Breast epithelium (tissue), 3 donors: ENCODE measurements at regions not wholly inside any gene's neighbourhood (a gene's known extent, or its start where the extent isn't known, plus 50 kb on each side); places are given as distances from the start of the nearest gene placed in this dataset.

Source experiments
- POLR2A ChIP-seq: fragments of 450-650 bp; IDR thresholded peaks from one replicate; pipeline ENCODE4 v1.6.1; 2016; ENCODE audit warnings: antibody characterized with exemption, mild to moderate bottlenecking, moderate library complexity
- POLR2AphosphoS5 ChIP-seq, 3 donors: sonication (generic); formaldehyde crosslinking; IDR thresholded peaks; one replicate each; pipeline ENCODE4 v1.6.1; 2017; ENCODE audit warnings: antibody characterized with exemption in 3 of 3
- TF ChIP-seq, protein P1 (sequence below), 3 donors: fragments of 450-650 bp; IDR thresholded peaks; one replicate each; pipeline ENCODE4 v1.5.1; 2016 to 2017; ENCODE audit warnings: antibody characterized with exemption in 3 of 3, mild to moderate bottlenecking in 3 of 3, moderate library complexity in 3 of 3

DNA sequence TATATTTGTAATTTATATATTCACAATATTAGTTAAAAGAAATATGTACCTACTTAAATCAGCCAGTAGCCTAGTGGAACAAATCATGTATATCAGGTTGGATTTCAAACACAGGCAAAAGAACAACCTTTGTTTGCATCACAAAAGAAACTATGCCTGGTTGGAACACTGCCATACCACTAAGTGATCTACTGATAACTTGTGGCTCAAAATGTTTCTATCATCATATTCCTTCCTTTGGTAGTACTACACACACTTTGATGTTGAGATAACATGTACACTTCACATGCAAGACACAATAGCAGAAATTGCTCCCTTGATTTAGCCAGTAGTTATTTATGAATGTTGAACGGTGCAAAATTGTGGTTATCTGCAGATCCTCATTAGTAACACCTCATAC, 146.0 kb upstream of the GPC6 start:
- TF ChIP-seq POLR2AphosphoS5 (IDR thresholded peaks at IDR 0.05): no peak
- TF ChIP-seq, protein P1, sequence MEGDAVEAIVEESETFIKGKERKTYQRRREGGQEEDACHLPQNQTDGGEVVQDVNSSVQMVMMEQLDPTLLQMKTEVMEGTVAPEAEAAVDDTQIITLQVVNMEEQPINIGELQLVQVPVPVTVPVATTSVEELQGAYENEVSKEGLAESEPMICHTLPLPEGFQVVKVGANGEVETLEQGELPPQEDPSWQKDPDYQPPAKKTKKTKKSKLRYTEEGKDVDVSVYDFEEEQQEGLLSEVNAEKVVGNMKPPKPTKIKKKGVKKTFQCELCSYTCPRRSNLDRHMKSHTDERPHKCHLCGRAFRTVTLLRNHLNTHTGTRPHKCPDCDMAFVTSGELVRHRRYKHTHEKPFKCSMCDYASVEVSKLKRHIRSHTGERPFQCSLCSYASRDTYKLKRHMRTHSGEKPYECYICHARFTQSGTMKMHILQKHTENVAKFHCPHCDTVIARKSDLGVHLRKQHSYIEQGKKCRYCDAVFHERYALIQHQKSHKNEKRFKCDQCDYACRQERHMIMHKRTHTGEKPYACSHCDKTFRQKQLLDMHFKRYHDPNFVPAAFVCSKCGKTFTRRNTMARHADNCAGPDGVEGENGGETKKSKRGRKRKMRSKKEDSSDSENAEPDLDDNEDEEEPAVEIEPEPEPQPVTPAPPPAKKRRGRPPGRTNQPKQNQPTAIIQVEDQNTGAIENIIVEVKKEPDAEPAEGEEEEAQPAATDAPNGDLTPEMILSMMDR (IDR thresholded peaks at IDR 0.05): no peak
- no peak for TF ChIP-seq POLR2A
